Right hindlimb (tissue), 1 donor: ENCODE measurements at regions not wholly inside any gene's neighbourhood (a gene's known extent, or its start where the extent isn't known, plus 50 kb on each side); places are given as distances from the start of the nearest gene placed in this dataset.

ENCODE experiments used
- DNase-seq: peaks from one replicate; pipeline ENCODE4 v3.0.0-alpha.2; 2018

- no peak for DNase-seq
These were observed 562.8 kb upstream of the RIOK2 start for GRCh38 chr5:97745817-97746216.

DNA sequence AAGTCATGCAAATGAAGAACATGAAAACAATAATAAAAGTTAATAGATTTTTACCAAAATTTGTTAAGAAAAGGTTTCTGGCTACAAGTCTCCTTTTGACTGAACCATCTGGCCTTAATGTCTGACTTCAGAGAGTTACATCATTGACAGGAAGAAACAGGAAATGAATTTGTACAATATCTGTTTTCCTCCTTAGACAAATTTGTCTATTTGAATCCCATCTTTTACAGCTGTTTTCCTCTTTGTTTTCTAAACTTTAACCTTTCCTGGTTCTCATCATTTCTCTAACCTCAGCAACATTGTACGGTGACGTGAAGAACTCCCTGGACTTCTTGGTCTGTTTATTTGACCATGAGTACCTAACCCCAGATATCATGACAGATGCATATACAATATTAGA is 567.5 kb upstream of the RIOK2 start:
- DNase-seq: no peak

- DNase-seq: no peak
These were observed 568.5 kb upstream of the RIOK2 start for GRCh38 chr5:97751540-97751939.

DNA sequence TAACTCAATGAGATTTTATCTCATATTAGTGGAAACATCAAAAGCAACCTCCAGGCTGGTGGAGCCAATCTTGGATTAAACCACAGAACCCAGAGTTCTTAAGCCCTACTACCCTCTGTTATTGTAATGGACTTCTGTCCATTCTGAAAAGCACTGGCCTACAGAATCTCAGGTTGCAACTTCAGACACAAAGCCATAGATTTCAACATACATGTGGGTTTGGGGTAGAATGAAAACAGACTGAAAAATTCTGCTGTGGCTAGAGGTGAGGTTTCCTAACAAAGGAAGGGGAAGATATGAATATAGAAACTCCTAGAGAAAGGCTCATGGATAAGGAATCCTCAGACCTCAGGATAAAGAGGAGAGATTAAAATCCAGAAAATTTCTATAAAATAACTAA is 569.8 kb upstream of the RIOK2 start:
- DNase-seq: no peak

GRCh38 chr5:97762483-97762882 is 579.4 kb upstream of the RIOK2 start:
- DNase-seq: no peak

GRCh38 chr5:97764700-97765099 is 581.7 kb upstream of the RIOK2 start:
- DNase-seq: no peak

GRCh38 chr5:97778451-97778850 is 595.4 kb upstream of the RIOK2 start:
- no peak for DNase-seq

GRCh38 chr5:97788369-97788768 is 605.3 kb upstream of the RIOK2 start:
- no peak for DNase-seq

- DNase-seq: no peak
These were observed 615.0 kb upstream of the RIOK2 start for GRCh38 chr5:97797994-97798451.

GRCh38 chr5:97801461-97801860 is 618.4 kb upstream of the RIOK2 start:
- DNase-seq: no peak

DNA sequence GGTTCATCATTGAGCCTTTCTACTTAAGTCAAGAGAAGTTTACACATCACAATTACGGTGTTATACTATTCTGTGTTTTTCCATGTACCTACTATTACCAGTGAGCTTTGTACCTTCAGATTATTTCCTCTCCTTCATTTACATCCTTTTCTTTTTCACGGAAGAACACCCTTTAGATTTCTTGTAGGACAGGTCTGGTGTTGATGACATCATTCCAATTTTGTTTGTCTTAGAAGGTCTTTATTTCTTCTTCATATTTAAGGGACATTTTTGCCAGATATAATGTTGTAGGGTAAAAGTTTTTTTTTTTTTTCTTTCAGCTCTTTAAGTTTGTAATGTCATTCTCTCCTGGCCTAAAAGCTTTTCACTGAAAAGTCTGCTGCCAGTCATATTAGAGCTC is 637.1 kb upstream of the RIOK2 start:
- DNase-seq: no peak

- DNase-seq: no peak
These were observed 649.7 kb upstream of the RIOK2 start for GRCh38 chr5:97832645-97833296.

DNA sequence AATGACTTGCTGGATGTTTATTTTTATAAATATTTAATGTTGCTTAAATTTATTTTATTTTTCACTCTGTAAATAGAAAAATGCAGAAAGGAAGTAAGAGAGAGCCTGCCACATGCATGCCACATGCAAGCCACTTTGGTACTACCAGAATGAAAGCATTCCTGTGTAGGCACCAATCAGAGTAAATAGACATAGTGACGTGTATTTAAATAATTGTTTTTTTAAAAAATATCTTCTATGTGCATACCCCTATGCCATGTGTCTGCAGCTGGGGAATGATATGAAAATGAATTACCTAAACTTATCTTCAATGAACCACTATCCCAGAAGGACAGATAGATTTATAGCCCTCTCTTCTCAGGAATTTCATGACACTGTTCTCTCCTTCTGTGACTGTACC is 651.5 kb upstream of the RIOK2 start:
- no peak for DNase-seq

- no peak for DNase-seq
These were observed 652.1 kb upstream of the RIOK2 start for GRCh38 chr5:97835112-97835511.

GRCh38 chr5:97836816-97837215 is 653.8 kb upstream of the RIOK2 start:
- peak; percentile 55 for DNase-seq

DNA sequence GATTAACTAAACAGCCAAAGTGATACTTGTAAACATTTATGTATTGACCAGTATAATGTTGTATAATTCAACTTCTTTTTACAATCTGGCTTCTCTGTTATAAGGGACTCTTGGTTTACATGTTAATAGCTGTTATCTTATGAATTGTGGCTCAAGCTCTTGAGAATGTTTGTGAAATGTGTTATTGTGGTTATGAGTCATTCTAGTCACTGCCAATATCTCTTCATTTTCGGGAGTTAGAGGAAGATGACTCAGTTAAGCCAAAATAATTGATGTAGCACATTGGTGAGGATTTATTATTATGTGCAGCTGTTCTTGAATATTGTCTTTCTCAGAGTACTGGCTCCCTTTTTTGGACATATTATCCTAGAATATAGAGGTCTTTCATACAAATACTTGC is 655.2 kb upstream of the RIOK2 start:
- DNase-seq: no peak

GRCh38 chr5:97839341-97840086 is 656.5 kb upstream of the RIOK2 start:
- DNase-seq: no peak

GRCh38 chr5:97840643-97841042 is 657.6 kb upstream of the RIOK2 start:
- DNase-seq: no peak

- DNase-seq: peak; percentile 28
These were observed 659.6 kb upstream of the RIOK2 start for GRCh38 chr5:97842687-97843086.

DNA sequence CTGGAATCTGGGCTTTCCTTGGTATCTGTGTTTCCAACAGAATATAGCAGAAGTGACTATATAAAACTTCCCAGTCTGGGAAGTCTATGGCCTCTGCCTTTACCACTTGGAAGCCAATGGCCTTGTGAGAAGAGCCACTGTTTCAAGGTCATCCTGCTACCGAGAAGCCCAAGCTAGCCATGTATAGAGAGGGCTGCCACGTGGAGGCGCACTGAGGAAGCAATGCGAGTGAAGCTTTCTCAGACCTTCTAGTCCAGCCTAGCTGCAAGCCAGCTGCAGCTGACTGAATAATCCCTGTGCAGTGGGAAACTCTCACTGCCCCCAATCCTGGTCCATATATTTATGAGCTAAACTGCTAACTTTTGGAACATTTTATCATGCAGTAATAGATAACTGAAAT is 661.8 kb upstream of the RIOK2 start:
- no peak for DNase-seq

GRCh38 chr5:97846643-97847042 is 663.6 kb upstream of the RIOK2 start:
- DNase-seq: no peak

- DNase-seq: no peak
These were observed 665.0 kb upstream of the RIOK2 start for GRCh38 chr5:97847920-97848631.

- DNase-seq: no peak
These were observed 668.0 kb upstream of the RIOK2 start for GRCh38 chr5:97851036-97851435.
